ENCODE measurements at regions not wholly inside any gene's neighbourhood (a gene's known extent, or its start where the extent isn't known, plus 50 kb on each side); places are given as distances from the start of the nearest gene placed in this dataset.

GRCh38 chr4:151879705-151880445, 119.1 kb upstream of the GATB start:
- Histone ChIP-seq H3K4me1 (ENCODE audit: control insufficient read depth in 2 of 2, insufficient read depth in 2 of 2, low read length in 2 of 2) (peaks cover 11 to 19% of the 10 kb centered on the region in 2 donors), H3K27ac (ENCODE audit: low read depth in 1 of 2, low read length in 1 of 2) (no peak overlapping the region), H3K4me3 (ENCODE audit: low read length in 2 of 2) (no peak overlapping the region), H3K27me3 (ENCODE audit: control insufficient read depth in 2 of 2, insufficient read depth in 1 of 2, low read length in 1 of 2) (no peaks in the 10 kb centered on the region), H3K9me3 (ENCODE audit: control insufficient read depth in 2 of 2, insufficient read depth in 1 of 2, low read length in 1 of 2) (no peaks in the 10 kb centered on the region), H3K36me3 (ENCODE audit: control insufficient read depth in 2 of 2, insufficient read depth in 2 of 2, low read length in 1 of 2) (no peaks in the 10 kb centered on the region)
- DNase-seq (ENCODE audit: low read depth in 6 of 9, low spot score in 9 of 9): no peak
- 91% methylated on average over 11 of the region's 11 CpGs for WGBS

DNA sequence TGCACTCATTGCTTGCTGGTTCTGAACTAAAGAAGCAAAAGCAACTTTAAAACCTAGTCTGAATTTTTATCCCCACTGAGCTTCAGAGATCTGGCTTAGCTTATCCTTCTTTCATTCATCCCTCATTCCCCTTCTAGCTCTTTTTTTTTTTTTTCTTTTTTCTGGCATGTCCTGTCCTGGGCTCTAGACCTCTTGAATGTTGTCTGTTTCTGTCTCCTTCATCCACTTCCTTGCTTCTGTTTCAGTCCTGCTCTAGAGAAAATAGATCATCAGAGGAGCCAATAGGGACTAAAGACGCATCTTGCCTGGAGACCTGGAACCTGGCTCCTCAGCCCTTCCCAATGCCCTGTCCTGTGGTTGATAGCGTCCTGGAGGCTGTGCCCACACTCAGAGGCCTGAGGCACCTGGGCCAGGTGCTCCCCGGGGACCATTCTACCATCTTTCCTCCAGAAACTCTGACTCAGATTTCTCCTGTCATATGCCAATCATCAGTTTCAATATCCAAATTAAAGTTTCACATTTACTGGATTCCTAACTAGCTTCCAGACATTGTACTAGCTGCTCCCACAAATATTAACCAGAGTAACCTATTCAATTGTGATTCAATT, 115.7 kb upstream of the GATB start:
- Histone ChIP-seq H3K27me3 (ENCODE audit: control insufficient read depth in 2 of 2, insufficient read depth in 1 of 2, low read length in 1 of 2) (no peaks in the 10 kb centered on the region), H3K4me3 (ENCODE audit: low read length in 2 of 2) (no peak overlapping the region), H3K9me3 (ENCODE audit: control insufficient read depth in 2 of 2, insufficient read depth in 1 of 2, low read length in 1 of 2) (no peaks in the 10 kb centered on the region), H3K27ac (ENCODE audit: low read depth in 1 of 2, low read length in 1 of 2) (no peak overlapping the region), H3K36me3 (ENCODE audit: control insufficient read depth in 2 of 2, insufficient read depth in 2 of 2, low read length in 1 of 2) (no peaks in the 10 kb centered on the region), H3K4me1 (ENCODE audit: control insufficient read depth in 2 of 2, insufficient read depth in 2 of 2, low read length in 2 of 2) (no peaks in the 10 kb centered on the region)
- 92% methylated on average over 3 of the region's 3 CpGs for WGBS
- no peak for DNase-seq (ENCODE audit: low read depth in 6 of 9, low spot score in 9 of 9)

GRCh38 chr4:151874328-151874727, 113.5 kb upstream of the GATB start:
- no peaks in the 10 kb centered on the region for H3K4me1 ChIP-seq (ENCODE audit: control insufficient read depth in 2 of 2, insufficient read depth in 2 of 2, low read length in 2 of 2)
- no peaks in the 10 kb centered on the region for H3K36me3 ChIP-seq (ENCODE audit: control insufficient read depth in 2 of 2, insufficient read depth in 2 of 2, low read length in 1 of 2)
- WGBS: 80% methylated on average over 3 of the region's 3 CpGs
- no peak for DNase-seq (ENCODE audit: low read depth in 6 of 9, low spot score in 9 of 9)
- H3K27ac ChIP-seq (ENCODE audit: low read depth in 1 of 2, low read length in 1 of 2): no peak overlapping the region
- no peaks in the 10 kb centered on the region for H3K9me3 ChIP-seq (ENCODE audit: control insufficient read depth in 2 of 2, insufficient read depth in 1 of 2, low read length in 1 of 2)
- H3K27me3 ChIP-seq (ENCODE audit: control insufficient read depth in 2 of 2, insufficient read depth in 1 of 2, low read length in 1 of 2): no peaks in the 10 kb centered on the region
- no peak overlapping the region for H3K4me3 ChIP-seq (ENCODE audit: low read length in 2 of 2)

DNA sequence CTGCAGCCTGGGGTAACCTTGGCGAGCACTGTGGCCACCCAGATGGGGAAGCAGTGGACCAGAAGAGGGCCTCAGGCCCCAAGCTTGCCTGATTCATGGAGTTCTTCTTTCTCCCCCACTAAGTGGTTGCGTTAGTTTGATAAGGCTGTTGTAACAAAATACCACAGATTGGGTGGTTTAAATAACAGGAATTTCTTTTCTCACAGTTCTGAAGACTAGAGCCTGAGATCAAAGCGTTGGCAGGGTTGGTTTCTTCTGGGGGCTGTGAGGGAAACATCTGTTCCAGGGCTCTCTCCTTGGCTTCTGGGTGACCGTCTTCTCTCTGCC, 105.7 kb upstream of the GATB start:
- Histone ChIP-seq H3K4me1 (ENCODE audit: control insufficient read depth in 2 of 2, insufficient read depth in 2 of 2, low read length in 2 of 2) (peaks cover 6 to 22% of the 10 kb centered on the region in 2 donors), H3K27me3 (ENCODE audit: control insufficient read depth in 2 of 2, insufficient read depth in 1 of 2, low read length in 1 of 2) (no peaks in the 10 kb centered on the region), H3K4me3 (ENCODE audit: low read length in 2 of 2) (no peak overlapping the region), H3K9me3 (ENCODE audit: control insufficient read depth in 2 of 2, insufficient read depth in 1 of 2, low read length in 1 of 2) (peaks cover 0 to 5% of the 10 kb centered on the region in 2 donors), H3K27ac (ENCODE audit: low read depth in 1 of 2, low read length in 1 of 2) (no peak overlapping the region), H3K36me3 (ENCODE audit: control insufficient read depth in 2 of 2, insufficient read depth in 2 of 2, low read length in 1 of 2) (no peaks in the 10 kb centered on the region)
- DNase-seq (ENCODE audit: low read depth in 6 of 9, low spot score in 9 of 9): no peak
- 37% methylated on average over 4 of the region's 4 CpGs for WGBS

DNA sequence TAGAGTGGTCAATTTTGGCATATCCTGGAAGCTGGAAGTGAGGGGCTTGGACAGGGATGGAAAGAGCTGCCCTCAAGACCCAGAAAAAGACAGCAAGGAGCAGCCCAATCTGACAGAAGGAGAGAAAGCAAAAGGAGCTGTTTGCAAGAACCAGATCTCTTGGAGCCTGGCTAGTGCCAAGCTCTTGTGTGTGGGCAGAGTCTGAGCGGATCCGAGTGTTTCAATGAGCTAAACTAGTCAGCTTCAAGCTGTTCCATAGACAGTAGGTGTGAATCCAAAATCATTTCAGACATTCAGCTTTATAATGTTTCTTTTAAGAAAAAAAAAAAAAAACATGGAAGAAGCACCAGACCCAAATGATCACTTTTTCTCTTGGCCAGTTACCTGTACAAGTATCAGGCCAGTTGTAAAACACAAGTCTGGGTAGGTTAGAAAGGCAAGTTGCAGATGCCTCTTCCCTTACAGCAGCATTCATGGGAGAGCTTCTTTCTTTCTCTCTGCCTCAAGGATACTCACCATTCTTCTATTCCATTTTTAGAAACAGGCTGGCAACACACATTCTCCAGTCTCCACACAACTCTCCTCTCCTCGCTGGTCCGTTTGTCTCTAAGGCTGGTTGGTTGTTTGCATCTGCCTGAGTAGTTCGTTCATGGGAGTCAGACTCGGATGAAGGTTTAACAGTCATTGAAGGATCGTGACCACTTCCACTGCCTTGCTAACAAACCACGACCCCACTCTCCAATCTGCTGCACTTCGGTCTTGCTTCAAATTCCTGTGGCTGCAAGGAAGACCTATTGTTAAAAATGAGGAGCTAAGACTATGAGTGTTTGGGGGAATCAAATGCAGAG, 105.2 kb upstream of the GATB start:
- Histone ChIP-seq H3K4me1 (ENCODE audit: control insufficient read depth in 2 of 2, insufficient read depth in 2 of 2, low read length in 2 of 2) (peaks cover 6 to 22% of the 10 kb centered on the region in 2 donors), H3K9me3 (ENCODE audit: control insufficient read depth in 2 of 2, insufficient read depth in 1 of 2, low read length in 1 of 2) (peaks cover 0 to 5% of the 10 kb centered on the region in 2 donors), H3K27ac (ENCODE audit: low read depth in 1 of 2, low read length in 1 of 2) (no peak overlapping the region), H3K4me3 (ENCODE audit: low read length in 2 of 2) (no peak overlapping the region), H3K36me3 (ENCODE audit: control insufficient read depth in 2 of 2, insufficient read depth in 2 of 2, low read length in 1 of 2) (no peaks in the 10 kb centered on the region), H3K27me3 (ENCODE audit: control insufficient read depth in 2 of 2, insufficient read depth in 1 of 2, low read length in 1 of 2) (no peaks in the 10 kb centered on the region)
- WGBS: 45% methylated on average over 9 of the region's 9 CpGs
- DNase-seq (ENCODE audit: low read depth in 6 of 9, low spot score in 9 of 9): no peak

DNA sequence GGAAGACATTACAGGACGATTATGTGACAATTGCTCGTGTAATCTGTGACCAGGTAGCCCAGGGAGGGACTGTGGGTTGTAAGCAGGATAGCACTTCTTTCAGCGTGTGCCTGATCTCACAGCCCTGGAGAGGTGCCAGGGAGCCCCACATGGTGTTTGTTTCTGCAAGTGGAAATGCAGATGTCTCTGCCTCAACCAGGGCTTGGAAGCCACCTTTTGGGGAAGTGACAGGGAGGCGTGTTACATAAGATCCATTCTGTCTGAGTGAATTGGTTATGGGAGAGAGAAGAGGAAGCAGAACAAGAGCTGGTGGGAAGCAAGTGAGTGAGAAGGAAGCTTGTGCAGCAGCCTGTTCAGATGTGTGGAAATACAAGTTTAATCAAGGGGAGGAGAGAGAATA, 104.5 kb upstream of the GATB start:
- Histone ChIP-seq H3K4me1 (ENCODE audit: control insufficient read depth in 2 of 2, insufficient read depth in 2 of 2, low read length in 2 of 2) (peaks cover 6 to 22% of the 10 kb centered on the region in 2 donors), H3K36me3 (ENCODE audit: control insufficient read depth in 2 of 2, insufficient read depth in 2 of 2, low read length in 1 of 2) (no peaks in the 10 kb centered on the region), H3K27me3 (ENCODE audit: control insufficient read depth in 2 of 2, insufficient read depth in 1 of 2, low read length in 1 of 2) (peaks cover 0 to 2% of the 10 kb centered on the region in 2 donors), H3K4me3 (ENCODE audit: low read length in 2 of 2) (no peak overlapping the region), H3K9me3 (ENCODE audit: control insufficient read depth in 2 of 2, insufficient read depth in 1 of 2, low read length in 1 of 2) (peaks cover 0 to 5% of the 10 kb centered on the region in 2 donors), H3K27ac (ENCODE audit: low read depth in 1 of 2, low read length in 1 of 2) (no peak overlapping the region)
- WGBS: 13% methylated on average over 4 of the region's 4 CpGs
- peak in 3 of 9 donors; percentile 13 to 41 (median 13) for DNase-seq (ENCODE audit: low read depth in 6 of 9, low spot score in 9 of 9)

DNA sequence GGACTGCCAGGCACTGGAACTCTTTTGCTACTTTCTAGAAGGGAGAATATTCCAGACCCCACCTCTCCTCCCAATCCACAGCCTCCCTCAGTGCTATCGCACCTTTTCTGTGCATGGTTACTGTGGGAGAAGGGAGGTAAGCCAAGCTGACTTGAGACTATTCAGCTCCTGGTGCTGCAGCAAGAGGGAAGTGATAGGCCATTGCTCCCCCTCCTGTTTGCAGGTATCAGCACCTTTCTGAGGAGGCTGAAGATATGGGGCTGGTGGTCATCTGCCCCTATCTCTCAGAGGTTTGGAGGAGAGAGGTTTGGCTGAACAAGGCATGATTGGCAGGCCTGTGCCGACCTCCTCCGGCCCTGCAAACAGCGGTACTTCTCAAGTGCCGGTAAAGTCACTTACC, 103.3 kb upstream of the GATB start:
- 98% methylated on average over 5 of the region's 5 CpGs for WGBS

DNA sequence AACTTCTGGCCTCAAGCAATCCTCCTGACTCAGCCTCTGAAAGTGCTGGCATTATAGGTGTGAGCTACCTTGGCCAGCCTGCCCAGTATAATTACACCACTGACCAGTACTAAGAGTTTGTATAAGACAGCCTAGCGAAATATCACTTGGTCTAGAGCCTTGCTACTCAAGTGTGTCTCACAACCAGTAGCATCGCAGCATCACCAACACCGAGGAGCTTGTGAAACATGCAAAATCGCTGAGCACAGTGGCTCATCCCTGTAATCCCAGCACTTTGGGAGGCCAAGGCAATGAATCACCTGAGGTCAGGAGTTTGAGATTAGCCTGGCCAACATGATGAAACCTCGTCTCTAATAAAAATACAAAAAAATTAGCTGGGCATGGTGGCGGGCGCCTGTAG, 102.0 kb upstream of the GATB start:
- peaks cover 6 to 22% of the 10 kb centered on the region in 2 donors for H3K4me1 ChIP-seq (ENCODE audit: control insufficient read depth in 2 of 2, insufficient read depth in 2 of 2, low read length in 2 of 2)
- DNase-seq (ENCODE audit: low read depth in 6 of 9, low spot score in 9 of 9): no peak
- H3K27me3 ChIP-seq (ENCODE audit: control insufficient read depth in 2 of 2, insufficient read depth in 1 of 2, low read length in 1 of 2): peaks cover 0 to 4% of the 10 kb centered on the region in 2 donors
- H3K4me3 ChIP-seq (ENCODE audit: low read length in 2 of 2): no peak overlapping the region
- H3K27ac ChIP-seq (ENCODE audit: low read depth in 1 of 2, low read length in 1 of 2): no peak overlapping the region
- 98% methylated on average over 7 of the region's 7 CpGs for WGBS
- peaks cover 0 to 3% of the 10 kb centered on the region in 2 donors for H3K9me3 ChIP-seq (ENCODE audit: control insufficient read depth in 2 of 2, insufficient read depth in 1 of 2, low read length in 1 of 2)
- H3K36me3 ChIP-seq (ENCODE audit: control insufficient read depth in 2 of 2, insufficient read depth in 2 of 2, low read length in 1 of 2): no peaks in the 10 kb centered on the region

More for the DNA sequence above, 103.3 kb upstream of the GATB start:
- no peak overlapping the region for H3K27ac ChIP-seq (ENCODE audit: low read depth in 1 of 2, low read length in 1 of 2)
- H3K9me3 ChIP-seq (ENCODE audit: control insufficient read depth in 2 of 2, insufficient read depth in 1 of 2, low read length in 1 of 2): peaks cover 0 to 5% of the 10 kb centered on the region in 2 donors
- no peak for DNase-seq (ENCODE audit: low read depth in 6 of 9, low spot score in 9 of 9)
- peaks cover 0 to 2% of the 10 kb centered on the region in 2 donors for H3K27me3 ChIP-seq (ENCODE audit: control insufficient read depth in 2 of 2, insufficient read depth in 1 of 2, low read length in 1 of 2)
- H3K4me3 ChIP-seq (ENCODE audit: low read length in 2 of 2): no peak overlapping the region
- H3K36me3 ChIP-seq (ENCODE audit: control insufficient read depth in 2 of 2, insufficient read depth in 2 of 2, low read length in 1 of 2): no peaks in the 10 kb centered on the region
- H3K4me1 ChIP-seq (ENCODE audit: control insufficient read depth in 2 of 2, insufficient read depth in 2 of 2, low read length in 2 of 2): peaks cover 6 to 22% of the 10 kb centered on the region in 2 donors

DNA sequence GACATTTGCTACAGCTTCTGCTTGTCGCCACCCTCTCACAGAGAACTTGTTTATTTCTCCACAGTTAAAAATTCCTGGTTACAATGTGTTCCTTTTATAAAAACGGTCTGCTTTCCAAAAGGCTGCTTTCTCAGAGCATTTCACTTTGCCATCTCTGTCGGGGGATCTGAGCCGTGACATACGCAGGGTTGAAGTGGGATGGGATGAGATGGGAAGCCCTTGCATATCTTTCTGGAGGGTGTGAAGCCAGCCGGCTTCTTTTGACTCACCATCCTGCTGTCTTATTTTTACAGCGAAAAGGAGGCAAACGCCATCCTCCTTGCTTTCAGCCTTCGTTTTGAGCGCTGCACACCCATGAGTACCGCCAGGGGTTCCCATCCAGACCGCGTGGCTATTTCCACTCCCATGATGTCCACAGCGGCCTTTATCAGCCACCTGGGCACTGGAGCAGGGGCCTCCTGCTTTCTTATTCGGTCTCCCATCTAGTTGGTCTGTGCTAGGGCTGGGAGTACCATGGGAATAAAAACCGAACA, 99.8 kb upstream of the GATB start:
- H3K27ac ChIP-seq (ENCODE audit: low read depth in 1 of 2, low read length in 1 of 2): no peak overlapping the region
- H3K9me3 ChIP-seq (ENCODE audit: control insufficient read depth in 2 of 2, insufficient read depth in 1 of 2, low read length in 1 of 2): peaks cover 0 to 3% of the 10 kb centered on the region in 2 donors
- H3K27me3 ChIP-seq (ENCODE audit: control insufficient read depth in 2 of 2, insufficient read depth in 1 of 2, low read length in 1 of 2): peaks cover 0 to 4% of the 10 kb centered on the region in 2 donors
- H3K4me1 ChIP-seq (ENCODE audit: control insufficient read depth in 2 of 2, insufficient read depth in 2 of 2, low read length in 2 of 2): peaks cover 0 to 11% of the 10 kb centered on the region in 2 donors
- no peak for DNase-seq (ENCODE audit: low read depth in 6 of 9, low spot score in 9 of 9)
- H3K36me3 ChIP-seq (ENCODE audit: control insufficient read depth in 2 of 2, insufficient read depth in 2 of 2, low read length in 1 of 2): no peaks in the 10 kb centered on the region
- 96% methylated on average over 16 of the region's 16 CpGs for whole genome bisulfite sequencing
- no peak overlapping the region for H3K4me3 ChIP-seq (ENCODE audit: low read length in 2 of 2)

Data from thymus (tissue), 11 donors.